SIG-M5 treated with dmso at 0.1 percent for 504 hours (cell line): ENCODE measurements at regions not wholly inside any gene's neighbourhood (a gene's known extent, or its start where the extent isn't known, plus 50 kb on each side); places are given as distances from the start of the nearest gene placed in this dataset.

Source experiments
- DNase-seq: peaks from one replicate; lab custom pipeline; 2025; ENCODE audit not compliant: unreplicated experiment; lab: John Stamatoyannopoulos, UW

DNA sequence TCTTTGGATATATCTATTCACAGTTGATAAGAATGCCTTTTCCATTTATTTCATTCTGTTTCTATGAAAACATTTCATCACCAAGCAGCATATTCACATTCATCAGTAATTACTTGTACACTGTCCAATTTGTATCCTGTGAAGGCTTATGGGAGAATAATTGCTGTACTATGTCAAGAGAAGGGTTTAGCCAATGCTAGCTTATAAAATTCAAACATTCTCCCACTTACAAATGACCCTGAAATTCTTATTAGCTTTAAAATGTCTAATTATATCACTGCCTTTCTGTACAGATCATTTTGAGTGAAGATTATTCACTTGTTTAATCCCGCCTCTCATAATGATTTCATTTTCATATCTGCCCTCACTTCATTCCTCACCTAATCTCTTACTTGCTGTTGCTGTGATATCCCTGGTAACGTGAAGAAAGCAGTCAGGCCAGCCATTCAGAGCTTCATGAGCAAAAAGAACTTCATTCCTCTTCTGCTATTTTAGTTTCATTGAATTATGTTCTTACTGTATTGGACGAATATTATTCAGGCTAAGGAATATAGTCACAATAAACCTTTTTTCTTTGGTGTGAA, 778.7 kb downstream of the OLFM4 start:
- no peak for DNase-seq

DNA sequence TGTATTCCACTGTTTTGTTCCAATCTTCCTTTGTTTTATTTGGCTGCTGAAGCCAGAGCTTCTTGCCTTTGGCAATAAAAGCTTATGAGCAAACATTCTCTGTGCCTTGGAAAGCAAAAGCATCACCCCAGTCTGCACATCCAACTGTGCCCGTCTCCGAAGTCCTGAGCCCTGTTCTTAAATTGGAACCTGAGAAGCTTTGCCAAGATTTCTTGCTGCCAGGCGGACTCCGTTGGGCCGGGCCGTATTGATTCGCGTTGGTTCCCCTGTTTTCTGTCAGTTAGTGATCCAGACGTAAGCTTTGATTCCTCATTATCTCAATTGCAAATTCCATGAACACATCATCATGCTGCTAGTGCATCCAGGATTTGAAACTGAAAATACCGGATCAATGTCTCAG, 793.0 kb downstream of the OLFM4 start:
- DNase-seq: no peak

DNA sequence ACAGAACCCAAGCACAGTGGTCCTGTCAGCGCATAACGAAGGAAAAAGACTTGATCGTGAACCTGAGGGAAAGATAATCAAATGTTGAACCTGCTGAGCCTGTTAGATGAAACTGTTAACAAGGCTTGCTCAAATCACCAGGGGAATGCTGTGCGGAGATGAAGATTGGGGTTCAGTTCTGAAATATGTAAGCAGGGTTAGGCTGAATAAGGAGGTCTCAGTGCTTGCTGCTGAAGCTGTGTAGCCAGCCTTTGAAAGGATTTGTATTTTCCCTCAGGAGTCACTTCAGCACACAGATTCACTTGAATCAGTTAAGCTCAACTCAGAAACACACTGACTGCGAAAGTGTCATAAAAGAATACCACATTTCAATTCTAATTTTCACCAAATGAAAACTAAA, 793.5 kb downstream of the OLFM4 start:
- DNase-seq: no peak

DNA sequence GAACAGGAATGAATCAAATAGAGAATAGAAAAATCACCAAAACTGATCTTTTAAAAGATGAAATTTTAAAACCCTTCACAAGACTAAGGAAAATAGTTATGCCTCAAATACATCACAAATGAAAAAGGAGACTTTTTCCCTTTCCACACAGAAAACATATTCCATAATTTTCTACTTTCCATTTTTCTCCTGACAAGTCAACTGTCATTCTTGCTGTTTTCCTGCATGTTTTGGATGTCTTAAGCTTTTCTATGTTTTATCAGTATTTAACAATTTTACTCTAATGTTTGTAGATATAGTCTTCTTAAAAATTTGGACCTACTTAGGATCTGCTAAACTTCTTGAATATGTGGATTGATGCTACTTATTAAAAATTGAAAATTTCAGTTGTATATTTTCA, 810.8 kb downstream of the OLFM4 start:
- no peak for DNase-seq

DNA sequence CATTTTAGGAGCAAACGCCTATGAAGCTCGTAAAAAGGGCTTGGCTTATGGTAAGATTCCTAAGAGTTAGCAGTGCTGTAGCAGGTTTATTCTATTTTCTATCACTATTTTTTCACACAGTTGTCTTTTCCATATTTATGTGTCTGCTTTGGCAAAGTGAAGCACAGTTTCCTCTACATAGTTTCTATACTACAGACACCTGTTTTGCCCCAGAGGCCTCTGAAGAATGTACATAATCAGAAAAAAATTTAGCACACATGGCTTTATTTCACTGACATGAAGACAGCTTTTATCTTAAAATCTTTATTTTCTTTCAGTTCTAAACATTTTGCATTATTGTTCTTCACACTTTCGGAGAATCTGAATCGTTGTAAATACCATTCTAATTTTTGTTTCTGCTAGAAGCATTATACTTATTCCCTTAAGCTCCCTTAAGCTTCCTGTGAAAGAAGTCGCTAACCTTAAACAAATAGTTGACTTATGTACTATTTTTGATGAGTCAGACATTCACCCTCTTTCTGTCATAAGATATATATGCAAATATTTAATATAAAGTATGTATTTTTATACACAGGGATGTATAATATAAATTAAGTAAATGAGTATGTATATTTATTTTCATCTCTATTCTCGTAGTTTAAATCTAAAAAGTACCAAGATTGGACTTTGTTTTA, 816.0 kb downstream of the OLFM4 start:
- no peak for DNase-seq

DNA sequence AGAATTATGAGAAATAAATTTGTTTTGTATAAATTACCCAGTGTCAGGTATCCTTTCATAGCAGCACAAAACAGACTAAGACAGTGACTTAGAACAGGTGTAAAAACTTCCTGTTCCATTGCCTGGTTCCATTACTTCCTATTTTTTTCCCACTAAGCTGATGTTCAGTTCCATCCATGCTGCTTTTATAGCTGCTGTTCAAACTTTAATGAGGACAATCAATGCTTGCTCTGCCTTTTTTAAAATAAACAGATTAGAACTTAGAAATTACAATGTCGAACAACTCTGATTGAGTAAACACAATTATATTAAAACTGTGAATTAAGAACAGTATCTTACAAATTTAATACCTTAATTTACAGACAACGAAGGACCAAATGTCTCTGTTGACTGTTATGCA, 818.9 kb downstream of the OLFM4 start:
- DNase-seq: no peak

DNA sequence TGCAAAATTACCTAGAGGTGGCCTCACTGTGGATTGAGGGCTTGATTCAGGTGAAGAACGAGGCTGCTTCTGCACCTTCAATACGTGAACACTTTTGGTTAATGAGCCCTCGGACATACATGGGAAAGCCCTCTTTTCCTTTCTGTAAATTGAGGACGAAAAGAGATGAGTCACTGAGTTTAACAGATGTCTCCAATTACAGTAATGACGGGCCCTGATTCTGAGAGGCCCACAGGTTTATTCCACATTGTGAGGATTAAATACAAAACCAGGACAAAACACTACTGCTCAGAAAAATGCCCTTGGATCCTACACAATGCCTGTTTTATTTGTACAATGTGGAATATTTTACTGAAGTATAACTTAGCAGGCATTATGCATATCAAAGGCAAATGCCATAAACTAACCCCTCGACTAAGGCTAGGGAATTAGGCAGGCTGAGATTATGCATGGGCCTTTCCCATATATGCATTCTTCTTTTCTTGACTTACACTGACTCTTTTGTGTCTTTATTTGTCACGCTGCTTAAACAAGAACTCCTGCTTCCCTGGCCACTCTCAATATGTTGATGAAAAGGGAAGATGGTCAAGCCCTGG, 819.9 kb downstream of the OLFM4 start:
- no peak for DNase-seq

DNA sequence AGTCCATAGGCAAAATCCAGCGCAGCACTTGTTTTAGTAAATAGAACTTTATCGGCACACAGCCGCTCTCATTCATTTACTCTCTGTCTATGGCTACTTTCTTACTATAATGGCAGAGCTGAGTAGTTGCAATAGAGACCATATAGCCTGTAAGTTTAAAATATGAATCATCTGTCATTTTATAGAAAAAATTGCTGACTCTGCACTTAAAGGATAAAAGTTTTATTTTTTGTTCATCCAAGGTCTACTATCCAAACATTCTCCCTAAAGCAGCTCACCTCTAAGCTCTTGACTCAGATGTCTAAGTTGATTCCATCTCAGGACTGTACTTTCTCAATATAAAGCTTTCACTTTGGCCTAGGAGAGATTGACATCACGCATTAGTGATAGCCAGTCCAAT, 825.7 kb downstream of the OLFM4 start:
- no peak for DNase-seq

DNA sequence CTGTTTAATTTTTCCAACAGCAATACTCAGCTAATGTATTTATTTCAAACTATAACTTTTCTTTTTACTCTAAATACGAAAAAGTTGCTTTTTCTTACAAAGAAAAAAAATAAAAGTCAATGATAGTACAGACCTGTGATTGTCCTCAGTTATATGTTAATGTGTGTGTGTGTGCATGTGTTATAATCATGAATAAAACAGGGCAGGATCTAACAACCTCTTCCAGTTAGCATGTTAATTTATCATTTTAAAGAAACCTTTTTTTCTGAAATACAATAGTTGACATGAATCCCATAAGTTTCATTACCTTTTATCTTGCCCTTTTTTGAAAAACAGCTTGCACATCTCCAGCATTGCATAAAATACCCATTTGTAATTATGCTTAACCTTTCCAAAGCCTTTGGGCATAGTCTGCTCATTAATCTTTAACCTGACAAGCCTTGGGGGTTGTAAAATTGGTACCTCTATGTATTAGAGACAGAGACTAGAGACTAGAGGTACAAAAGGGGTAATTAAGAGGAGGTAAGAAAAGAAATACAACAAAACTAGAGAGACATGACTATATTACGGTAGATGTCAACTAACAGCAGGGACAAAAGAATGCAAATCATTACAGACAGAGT, 828.1 kb downstream of the OLFM4 start:
- no peak for DNase-seq

DNA sequence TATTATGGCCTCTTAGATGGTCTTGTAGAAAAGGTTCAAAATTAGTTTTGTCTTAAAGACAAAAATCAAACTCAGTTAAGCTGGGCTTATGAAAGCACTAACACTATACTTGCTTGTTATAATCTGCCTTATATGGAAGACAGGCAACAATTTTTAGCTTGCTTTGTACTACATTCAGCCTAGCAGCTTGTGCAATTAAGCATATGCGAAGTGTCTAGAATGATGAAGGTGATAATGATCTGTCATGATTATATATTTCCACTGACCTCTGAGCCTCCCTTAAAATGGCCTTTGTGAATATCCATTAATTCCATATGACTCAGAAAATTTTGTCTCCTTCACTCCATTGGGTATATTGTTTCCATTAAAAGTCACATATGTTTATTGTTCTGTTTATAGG, 834.9 kb downstream of the OLFM4 start:
- no peak for DNase-seq

DNA sequence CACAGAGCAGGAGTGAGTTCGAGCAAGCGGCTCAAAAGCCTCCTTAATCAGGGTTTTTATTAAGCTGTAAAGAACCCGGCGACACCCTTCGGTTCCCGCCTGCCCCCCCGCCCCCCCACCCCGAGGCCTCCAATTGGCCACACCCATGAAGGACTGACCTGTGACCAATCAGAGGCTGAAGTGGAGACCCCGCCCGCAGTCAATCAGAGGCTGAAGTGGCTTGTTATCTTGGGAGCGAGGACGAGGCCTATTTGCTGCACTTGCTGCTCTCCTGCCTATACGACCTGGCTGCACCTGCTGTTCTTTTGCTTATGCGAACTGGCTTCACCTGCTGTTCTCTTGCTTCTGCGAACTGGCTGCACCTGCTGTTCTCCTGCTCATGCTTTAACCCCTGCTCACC, 844.9 kb downstream of the OLFM4 start:
- no peak for DNase-seq

DNA sequence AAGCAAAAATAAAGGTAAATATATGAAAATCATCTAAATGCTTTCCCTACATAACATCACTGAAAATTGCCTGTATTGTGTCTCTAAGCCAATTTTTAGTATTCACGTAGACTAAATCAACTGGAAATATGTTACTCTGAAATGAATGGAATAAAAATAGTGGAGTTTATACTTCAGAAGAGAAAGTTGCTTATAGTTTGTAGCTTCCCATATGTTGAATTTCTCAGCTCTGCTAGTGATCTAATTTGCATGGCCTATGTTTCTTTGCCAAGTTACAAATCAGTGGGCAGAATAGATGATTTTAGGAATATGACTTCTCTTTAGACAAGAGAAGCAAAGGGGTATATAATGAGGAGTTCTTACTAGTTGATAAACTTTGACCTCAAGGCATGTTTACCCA, 850.2 kb downstream of the OLFM4 start:
- DNase-seq: no peak

DNA sequence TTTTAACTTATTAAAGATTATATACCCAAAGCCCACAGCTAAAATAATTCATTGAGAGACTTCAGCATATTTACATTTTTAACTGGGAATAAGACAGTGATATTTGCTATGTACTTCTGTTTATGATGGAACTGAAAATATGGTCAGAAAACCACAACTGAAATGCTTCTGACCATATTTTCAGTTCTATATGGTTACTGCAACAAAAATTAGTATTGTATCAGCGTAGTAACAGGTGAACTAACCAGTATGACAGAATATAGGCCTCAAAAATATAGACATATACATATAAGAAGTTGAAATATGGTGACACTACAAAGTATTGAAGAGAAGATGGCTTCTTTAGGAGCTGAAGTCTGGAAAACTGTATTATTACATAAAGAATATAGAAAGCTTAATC, 857.4 kb downstream of the OLFM4 start:
- DNase-seq: no peak

DNA sequence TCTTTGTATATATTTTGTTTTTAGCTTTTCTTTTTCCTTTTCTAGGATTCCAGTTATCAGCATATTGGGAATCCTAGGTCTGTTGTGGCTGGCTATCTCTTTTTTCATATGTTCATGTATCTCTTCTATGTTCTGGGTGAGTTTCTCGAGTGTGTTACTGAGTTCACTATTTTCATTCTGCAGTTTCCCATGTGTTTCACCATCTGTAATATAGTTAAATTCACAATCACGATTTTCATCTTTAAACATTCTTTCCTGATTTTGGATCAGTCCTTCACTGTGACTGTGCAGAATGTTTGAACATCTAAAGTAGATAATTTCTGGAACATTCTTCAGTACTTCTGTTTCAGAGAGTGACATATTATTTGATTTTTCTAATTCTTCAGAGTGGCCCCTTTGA, 862.1 kb downstream of the OLFM4 start:
- DNase-seq: no peak

DNA sequence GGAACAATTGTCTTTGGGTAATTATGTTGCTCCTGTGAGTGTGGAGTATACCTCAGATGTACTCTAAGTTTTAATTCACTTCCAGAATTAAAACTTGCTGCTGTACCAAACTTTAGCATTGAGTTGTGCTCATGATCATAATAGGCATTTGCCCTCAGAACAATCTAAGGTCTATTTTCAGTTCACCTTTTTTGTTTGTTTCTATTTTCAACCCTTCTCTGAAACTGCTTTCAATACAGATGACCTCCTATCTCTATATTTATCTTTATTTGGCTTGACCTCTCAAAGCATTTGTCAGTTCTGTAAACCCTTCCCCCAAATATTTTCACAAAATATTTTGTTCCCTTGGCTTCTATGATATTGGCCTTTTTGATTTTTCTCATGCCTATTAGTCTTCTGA, 873.0 kb downstream of the OLFM4 start:
- DNase-seq: no peak

DNA sequence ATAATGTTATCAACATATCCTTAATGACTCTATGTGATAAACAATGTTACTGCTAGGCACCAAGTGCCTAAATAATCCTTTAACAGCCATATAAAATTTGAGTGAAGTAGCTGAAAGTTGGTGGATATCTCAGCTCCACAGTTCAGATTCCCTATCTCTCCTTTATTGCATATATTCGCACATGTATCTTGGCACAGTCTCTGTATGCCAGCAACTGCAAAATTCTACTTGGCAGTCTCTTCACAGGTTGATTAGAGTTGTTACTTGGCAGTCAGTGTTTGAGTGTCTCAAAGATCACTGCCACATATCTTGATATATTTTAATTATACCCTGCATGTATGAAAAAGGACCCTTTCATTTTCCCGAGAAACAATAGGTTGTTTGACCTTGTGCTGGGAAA, 879.3 kb downstream of the OLFM4 start:
- DNase-seq: no peak

DNA sequence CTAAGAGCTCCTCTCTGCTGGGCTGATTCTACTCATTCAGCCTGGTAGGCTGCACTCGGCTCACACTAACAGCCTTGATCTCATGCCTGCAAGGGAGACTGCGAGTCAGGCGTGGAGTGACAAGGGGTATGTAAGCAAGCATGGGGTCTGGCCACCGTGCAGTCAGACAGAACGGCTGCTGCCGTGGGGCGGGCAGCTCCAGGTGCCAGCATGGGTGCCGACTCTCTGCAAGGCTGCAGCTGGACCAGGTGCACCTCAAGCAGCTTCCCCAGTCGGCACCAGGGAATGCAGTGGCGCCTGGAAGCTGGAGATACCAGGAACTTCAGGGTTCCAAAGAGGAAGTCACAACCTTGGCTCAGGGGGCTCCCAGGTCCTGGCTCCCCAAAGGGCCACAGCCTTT, 892.3 kb downstream of the OLFM4 start:
- no peak for DNase-seq

DNA sequence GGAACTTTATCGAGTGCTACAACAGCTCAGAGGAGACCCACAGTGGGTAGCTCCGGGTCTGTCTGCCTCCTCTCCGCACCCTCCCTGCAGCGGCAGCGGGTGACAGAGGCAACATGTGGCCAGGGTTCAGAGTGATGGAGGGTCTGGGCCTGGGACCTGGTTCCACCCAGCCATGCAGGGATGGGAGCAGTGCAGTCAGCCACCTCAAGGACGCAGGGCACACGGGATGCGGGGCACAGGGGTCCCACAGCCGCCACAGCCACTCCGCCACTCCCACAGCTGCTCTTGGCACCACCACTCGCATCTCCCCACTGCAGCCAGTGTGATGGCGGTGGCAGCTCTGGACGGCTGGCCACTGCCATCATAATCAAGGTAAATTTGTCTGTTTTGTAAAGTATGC, 892.9 kb downstream of the OLFM4 start:
- no peak for DNase-seq

DNA sequence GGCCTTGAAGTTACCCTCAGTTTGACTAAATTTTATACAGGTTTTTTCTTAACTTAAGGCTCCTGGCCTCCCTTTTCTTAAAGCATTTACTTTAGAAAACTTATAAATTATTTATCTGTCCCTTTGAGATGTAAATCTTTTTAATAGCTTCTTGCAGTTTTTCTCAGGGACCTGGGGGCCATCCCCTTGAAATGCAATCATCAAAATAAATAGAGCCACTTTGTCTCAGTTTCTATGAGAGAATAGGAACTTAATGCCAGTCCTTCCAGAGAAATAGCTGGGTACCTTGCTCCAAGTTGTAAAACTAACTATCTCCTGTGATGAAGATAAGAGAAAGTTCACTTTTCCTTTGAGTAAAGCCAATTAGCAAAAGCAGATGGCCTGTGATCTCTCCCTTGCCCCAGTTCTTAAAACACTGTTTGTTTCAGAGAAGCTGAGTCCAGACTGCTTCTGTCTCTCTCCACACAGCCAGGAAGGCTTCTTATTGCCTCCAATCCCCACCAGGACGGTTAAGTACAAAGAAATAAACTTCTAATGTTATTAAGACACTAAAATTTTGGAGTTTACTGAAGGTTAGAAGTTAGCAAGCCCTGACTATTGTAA, 913.1 kb downstream of the OLFM4 start:
- no peak for DNase-seq

DNA sequence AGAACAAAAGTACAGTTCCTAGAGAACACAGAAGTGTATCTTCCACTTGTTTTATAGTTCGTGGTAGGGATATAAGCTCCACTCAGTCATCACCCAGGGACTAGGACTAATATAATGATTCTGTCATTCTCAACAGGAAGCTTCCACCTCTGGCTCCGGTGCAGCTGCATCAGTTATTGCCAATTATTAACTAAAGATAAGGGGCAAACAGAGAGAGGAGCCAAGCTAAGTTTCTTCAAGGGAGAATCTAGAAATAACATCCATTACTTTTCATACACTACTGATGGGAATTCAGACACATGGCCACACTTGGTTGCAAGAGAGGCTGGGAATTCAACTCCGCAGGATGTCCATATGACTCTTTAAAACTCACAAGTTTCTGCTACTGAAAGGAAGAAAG, 917.9 kb downstream of the OLFM4 start:
- DNase-seq: no peak

DNA sequence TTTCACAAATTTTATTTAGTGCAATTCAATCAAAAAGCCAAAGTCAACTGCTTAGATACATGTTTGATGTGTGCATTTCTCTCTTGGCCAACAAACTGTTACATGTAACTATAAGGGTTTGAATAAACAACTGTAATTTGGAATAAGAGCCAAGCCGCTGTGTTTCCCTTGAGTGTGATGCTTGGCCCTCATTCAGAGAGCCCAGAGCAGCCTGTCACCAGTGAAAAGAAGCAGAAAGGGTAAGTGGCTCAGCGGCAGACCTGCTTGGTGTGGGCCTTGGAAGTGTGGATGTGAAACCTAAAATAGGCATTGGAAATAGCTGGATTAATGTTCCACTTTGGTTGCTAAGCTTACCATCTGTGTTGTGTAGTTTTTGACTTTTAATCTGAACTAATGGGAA, 924.6 kb downstream of the OLFM4 start:
- DNase-seq: no peak
